DOHH2 (cell line): ENCODE measurements at regions not wholly inside any gene's neighbourhood (a gene's known extent, or its start where the extent isn't known, plus 50 kb on each side); places are given as distances from the start of the nearest gene placed in this dataset.

Experiments used
- CTCF ChIP-seq: fragments of 200-600 bp; sonication (generic); IDR thresholded peaks from one replicate; pipeline ENCODE4 v1.5.1; 2014; ENCODE audit warnings: antibody characterized with exemption, mild to moderate bottlenecking, low read depth, low read length; ENCODE audit not compliant: poor library complexity, severe bottlenecking
- EZH2phosphoT487 ChIP-seq: fragments of 200-600 bp; sonication (generic); IDR thresholded peaks from 2 replicates; pipeline ENCODE4 v1.6.1; 2017; ENCODE audit warnings: borderline replicate concordance, mild to moderate bottlenecking, antibody characterized with exemption, low read length, moderate library complexity, mixed read lengths

DNA sequence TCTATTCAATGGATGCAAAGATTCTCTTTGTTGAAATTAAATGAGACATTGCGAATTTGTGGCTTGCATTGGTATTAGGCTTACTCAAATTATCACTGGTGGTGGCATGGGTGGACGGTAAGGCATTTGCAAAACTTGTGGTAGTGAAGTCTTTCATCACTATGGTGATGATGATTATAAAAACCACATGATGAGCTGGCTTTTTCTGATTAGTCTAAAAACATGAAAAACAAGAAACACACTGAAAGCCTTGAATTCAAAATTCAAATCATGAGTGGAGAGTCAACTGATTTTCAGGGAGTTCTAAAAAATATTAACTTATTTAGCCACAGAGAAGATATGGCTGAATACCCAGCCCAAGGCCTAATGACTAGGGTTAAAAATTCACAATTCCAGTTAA is 99.8 kb upstream of the HGF start:
- TF ChIP-seq EZH2phosphoT487, result no peak
- TF ChIP-seq CTCF, result no peak
